ENCODE measurements at regions not wholly inside any gene's neighbourhood (a gene's known extent, or its start where the extent isn't known, plus 50 kb on each side); places are given as distances from the start of the nearest gene placed in this dataset.
A peak's percentile ranks its signal among the peaks of the same experiment; 100 is the strongest.
"Not testable (repeated sequence)": the region's sequence is repeated elsewhere in the genome, so short reads cannot be mapped to it uniquely, and the experiment has no call there.

DNA sequence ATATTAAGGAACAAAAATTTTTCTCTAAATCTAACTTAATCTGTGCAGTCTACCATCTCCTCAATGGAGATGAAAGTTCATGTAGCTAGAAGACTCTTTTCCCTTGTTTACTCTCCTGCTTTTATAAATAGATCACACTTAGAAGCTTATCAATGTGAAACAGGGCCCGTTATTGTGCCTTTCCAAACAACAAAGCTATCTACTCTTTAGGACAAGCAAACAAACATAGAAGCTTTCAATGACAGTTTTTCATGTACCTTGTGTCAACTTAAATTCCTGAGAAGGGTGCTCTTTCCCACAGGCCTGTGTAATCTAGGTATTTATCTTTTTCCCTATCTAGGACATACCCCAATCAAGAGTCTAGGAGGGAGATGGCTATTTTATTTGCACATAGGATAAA is 247.8 kb upstream of the CWC22 start:
- TF ChIP-seq, protein P1, sequence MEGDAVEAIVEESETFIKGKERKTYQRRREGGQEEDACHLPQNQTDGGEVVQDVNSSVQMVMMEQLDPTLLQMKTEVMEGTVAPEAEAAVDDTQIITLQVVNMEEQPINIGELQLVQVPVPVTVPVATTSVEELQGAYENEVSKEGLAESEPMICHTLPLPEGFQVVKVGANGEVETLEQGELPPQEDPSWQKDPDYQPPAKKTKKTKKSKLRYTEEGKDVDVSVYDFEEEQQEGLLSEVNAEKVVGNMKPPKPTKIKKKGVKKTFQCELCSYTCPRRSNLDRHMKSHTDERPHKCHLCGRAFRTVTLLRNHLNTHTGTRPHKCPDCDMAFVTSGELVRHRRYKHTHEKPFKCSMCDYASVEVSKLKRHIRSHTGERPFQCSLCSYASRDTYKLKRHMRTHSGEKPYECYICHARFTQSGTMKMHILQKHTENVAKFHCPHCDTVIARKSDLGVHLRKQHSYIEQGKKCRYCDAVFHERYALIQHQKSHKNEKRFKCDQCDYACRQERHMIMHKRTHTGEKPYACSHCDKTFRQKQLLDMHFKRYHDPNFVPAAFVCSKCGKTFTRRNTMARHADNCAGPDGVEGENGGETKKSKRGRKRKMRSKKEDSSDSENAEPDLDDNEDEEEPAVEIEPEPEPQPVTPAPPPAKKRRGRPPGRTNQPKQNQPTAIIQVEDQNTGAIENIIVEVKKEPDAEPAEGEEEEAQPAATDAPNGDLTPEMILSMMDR (conservative IDR thresholded peaks at IDR 0.05), result no peak
- no peak overlapping the region for H3K27ac ChIP-seq

DNA sequence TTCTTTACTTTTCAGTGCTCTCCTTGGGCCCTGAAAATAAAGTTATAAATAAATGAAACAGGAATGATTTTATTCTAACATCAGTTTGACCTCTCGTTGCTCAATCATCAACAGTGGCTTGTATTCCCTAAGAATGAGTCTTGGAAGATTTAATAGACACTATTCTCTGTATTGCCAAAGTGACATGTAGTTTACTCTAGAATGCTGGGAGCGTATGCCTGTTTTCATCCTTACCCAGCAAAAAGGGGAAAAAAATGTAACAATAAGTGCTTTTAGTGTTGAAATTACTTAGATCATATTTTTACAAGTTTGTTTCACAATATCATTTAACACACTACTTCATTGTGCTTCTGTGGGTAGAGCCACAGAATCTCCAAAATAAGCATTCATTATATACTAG is 240.6 kb upstream of the CWC22 start:
- no peak overlapping the region for H3K27ac ChIP-seq
- TF ChIP-seq, protein P1 (conservative IDR thresholded peaks at IDR 0.05), result no peak
- no peak for TF ChIP-seq ZFX (IDR thresholded peaks at IDR 0.05)

DNA sequence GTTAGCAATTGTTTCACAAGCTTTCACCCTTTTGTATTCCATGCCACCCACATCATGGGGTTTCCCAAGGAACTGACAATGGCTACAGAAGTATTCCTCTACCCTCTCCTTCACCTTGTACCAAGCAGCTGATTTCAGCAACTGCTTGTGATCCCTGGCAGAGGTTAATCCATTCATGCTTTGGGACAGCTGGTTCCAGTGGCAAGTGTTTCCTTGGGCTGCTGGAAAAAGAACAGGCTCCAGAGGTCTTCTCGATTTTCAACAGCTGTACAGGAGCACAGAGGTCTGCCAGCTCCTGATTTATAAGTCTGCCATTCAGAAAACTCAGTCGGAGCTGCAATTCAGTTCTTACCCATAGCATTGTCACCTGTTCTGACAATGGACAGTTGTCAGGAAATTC is 239.2 kb upstream of the CWC22 start:
- TF ChIP-seq, protein P1 (conservative IDR thresholded peaks at IDR 0.05), result no peak
- H3K27ac ChIP-seq, result no peak overlapping the region

DNA sequence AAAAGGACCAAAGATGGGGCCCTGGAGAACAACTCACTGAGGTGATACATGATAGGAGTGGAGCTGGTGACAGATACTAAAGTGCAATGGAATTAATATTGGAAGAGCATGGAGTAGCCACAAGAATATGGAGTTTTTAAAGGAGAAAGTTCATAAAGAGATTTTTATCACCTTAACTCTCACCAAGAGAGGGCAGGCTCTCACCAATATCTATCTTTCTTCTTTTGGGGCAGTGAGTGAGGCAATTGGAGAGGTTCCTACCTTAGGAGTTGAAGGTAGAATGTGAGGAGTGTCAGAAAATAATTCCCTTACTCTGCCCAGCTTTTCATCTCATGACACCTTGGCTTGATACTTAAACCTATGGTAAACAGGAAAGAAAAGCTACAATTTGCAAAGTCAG is 233.7 kb upstream of the CWC22 start:
- no peak overlapping the region for H3K27ac ChIP-seq
- TF ChIP-seq, protein P1 (conservative IDR thresholded peaks at IDR 0.05), result peak; percentile 23
- TF ChIP-seq ZFX (IDR thresholded peaks at IDR 0.05), result no peak

DNA sequence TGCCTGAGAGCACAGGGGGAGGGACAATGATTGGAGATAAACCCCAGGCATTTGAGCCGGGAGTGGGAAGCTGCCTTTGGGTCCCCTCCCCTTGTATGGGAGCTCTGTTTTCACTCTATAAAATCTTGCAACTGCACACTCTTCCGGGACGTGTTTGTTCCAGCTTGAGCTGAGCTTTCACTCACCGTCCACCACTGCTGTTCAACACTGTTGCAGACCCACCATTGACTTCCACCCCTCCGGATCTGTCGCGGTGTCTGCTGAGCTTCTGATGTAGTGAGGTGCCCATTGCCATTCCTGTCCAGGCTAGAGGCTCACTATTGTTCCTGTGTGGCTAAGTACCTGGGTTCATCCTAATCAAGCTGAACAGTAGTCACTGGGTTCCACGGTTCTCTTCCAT is 231.6 kb upstream of the CWC22 start:
- TF ChIP-seq ZFX (IDR thresholded peaks at IDR 0.05), result no peak
- TF ChIP-seq, protein P1 (conservative IDR thresholded peaks at IDR 0.05), result no peak
- no peak overlapping the region for H3K27ac ChIP-seq

DNA sequence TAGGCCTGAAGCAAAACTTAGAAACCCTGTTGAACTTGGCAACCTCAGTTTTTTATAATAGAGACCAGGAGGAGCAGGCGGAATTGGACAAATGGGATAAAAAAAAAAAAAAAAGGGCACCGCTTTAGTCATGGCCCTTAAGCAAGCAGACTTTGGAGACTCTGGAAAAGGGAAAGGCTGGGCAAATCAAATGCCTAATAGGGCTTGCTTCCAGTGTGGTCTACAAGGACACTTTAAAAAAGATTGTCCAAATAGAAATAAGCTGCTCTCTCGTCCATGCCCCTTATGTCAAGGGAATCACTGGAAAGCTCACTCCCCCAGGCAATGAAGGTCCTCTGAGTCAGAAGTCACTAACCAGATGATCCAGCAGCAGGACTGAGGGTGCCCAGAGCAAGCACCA is 229.0 kb upstream of the CWC22 start:
- H3K27ac ChIP-seq, result not testable (repeated sequence)

DNA sequence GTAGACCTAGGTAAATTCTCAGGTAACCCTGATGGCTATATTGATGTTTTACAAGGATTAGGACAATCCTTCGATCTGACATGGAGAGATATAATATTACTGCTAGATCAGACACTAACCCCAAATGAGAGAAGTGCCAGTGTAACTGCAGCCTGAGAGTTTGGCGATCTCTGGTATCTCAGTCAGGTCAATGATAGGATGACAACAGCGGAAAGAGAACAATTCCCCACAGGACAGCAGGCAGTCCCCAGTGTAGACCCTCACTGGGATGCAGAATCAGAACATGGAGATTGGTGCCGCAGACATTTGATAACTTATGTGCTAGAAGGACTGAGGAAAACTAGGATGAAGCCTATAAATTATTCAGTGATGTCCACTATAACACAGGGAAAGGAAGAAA is 228.4 kb upstream of the CWC22 start:
- not testable (repeated sequence) for H3K27ac ChIP-seq

DNA sequence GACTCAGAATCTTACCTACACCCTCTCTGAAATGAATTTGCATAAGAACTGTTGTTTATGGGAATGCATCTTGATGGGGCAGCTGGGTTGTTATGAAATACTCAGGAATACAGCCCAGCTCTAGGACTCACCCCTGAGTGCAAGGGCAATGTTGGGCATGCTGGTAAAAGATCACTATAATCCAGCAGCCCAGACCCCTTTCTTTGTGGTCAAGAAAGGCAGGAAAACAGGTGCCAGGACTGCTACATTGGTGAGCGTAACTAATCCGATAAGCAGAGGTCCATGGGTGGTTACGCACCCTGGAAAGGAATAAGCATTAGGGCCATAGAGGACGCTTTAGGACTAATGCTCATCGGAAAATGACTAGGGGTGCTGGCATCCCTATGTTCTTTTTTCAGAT is 227.9 kb upstream of the CWC22 start:
- not testable (repeated sequence) for H3K27ac ChIP-seq

DNA sequence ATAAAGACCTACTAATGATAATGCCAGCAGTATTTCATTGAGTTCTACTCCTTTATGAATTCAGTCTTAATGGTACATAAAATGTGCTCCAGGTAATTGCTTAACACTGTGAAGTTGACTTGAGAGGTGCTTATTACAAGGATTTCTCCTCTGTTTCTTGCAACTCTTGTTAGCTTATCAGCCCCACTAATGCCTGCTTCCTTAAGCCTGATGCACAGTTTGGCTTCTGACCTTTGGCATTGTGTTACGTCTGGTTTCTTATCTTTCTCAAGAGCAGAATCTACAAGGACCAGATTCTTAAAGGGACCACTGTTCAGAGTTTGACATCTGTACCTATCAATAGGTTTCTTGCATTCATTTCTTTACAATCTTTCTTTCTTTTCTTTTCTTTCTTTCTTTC is 223.9 kb upstream of the CWC22 start:
- H3K27ac ChIP-seq, result no peak overlapping the region
- TF ChIP-seq ZFX (IDR thresholded peaks at IDR 0.05), result no peak
- TF ChIP-seq, protein P1 (conservative IDR thresholded peaks at IDR 0.05), result no peak

All from C4-2B (cell line).